PFSK-1 (cell line): ENCODE measurements at regions not wholly inside any gene's neighbourhood (a gene's known extent, or its start where the extent isn't known, plus 50 kb on each side); places are given as distances from the start of the nearest gene placed in this dataset.

ENCODE experiments used
- FOXP2 ChIP-seq: optimal IDR thresholded peaks from 2 replicates; pipeline ENCODE3; 2011; ENCODE audit warnings: borderline replicate concordance, control low read depth, inconsistent platforms; ENCODE audit not compliant: insufficient read depth; ENCODE audit errors: extremely low read length, extremely low read depth
- POLR2AphosphoS5 ChIP-seq: IDR thresholded peaks from 2 replicates; pipeline ENCODE4 v1.6.1; 2012; ENCODE audit warnings: low read depth, mild to moderate bottlenecking, control low read depth, low read length, moderate library complexity
- REST ChIP-seq, 2 experiments: IDR thresholded peaks; 2 replicates each; pipeline versions ENCODE4 v1.6.1 to v1.8.0; 2011 to 2012; ENCODE audit warnings: low read depth in 2 of 2, low read length in 2 of 2, control low read depth in 1 of 2, inconsistent platforms in 1 of 2, mild to moderate bottlenecking in 1 of 2, moderate library complexity in 1 of 2; ENCODE audit not compliant: insufficient read depth in 1 of 2
- SIN3A ChIP-seq: IDR thresholded peaks from 2 replicates; pipeline ENCODE4 v1.6.1; 2012; ENCODE audit warnings: mild to moderate bottlenecking, low read length, moderate library complexity, borderline replicate concordance; ENCODE audit not compliant: insufficient read depth
- TAF1 ChIP-seq: IDR thresholded peaks from 2 replicates; pipeline ENCODE4 v1.6.1; 2012; ENCODE audit warnings: low read length, control low read depth, borderline replicate concordance; ENCODE audit not compliant: insufficient read depth

GRCh38 chr6:16953446-16953845 lies 148.4 kb upstream of the STMND1 start:
- no peak for TF ChIP-seq POLR2AphosphoS5
- no peak for TF ChIP-seq TAF1
- no peak for TF ChIP-seq REST (IDR thresholded peaks at IDR 0.05; ENCODE audit: insufficient read depth in 1 of 2, low read depth in 2 of 2, low read length in 2 of 2)
- no peak for TF ChIP-seq FOXP2
- no peak for TF ChIP-seq SIN3A

GRCh38 chr6:16950825-16951495 lies 150.9 kb upstream of the STMND1 start:
- TF ChIP-seq FOXP2, result no peak
- TF ChIP-seq TAF1, result no peak
- no peak for TF ChIP-seq SIN3A
- TF ChIP-seq POLR2AphosphoS5, result no peak
- TF ChIP-seq REST (IDR thresholded peaks at IDR 0.05; ENCODE audit: insufficient read depth in 1 of 2, low read depth in 2 of 2, low read length in 2 of 2), result no peak

DNA sequence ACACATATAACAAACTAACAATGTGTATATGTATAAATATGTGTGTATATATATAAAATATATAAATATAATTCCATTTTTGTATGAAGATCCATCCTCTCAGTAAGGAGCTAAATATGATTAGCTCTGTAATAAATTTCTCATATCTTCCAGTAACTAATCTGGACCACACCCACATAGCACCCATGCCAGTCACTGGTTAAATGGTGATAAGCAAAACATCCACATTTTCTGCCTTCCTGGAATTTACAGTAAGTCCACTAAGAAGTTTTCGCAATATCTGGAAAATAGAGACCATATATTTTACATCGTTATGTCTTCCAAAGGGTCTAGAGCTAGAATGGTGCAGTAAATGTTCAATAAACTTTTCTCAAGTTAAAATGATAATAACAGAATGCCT lies 151.5 kb upstream of the STMND1 start:
- TF ChIP-seq REST (IDR thresholded peaks at IDR 0.05; ENCODE audit: insufficient read depth in 1 of 2, low read depth in 2 of 2, low read length in 2 of 2), result no peak
- no peak for TF ChIP-seq TAF1
- TF ChIP-seq POLR2AphosphoS5, result no peak
- TF ChIP-seq FOXP2, result no peak
- no peak for TF ChIP-seq SIN3A

GRCh38 chr6:16949716-16950115 lies 152.1 kb upstream of the STMND1 start:
- TF ChIP-seq POLR2AphosphoS5, result no peak
- TF ChIP-seq SIN3A, result no peak
- no peak for TF ChIP-seq TAF1
- TF ChIP-seq REST (IDR thresholded peaks at IDR 0.05; ENCODE audit: insufficient read depth in 1 of 2, low read depth in 2 of 2, low read length in 2 of 2), result no peak
- no peak for TF ChIP-seq FOXP2

DNA sequence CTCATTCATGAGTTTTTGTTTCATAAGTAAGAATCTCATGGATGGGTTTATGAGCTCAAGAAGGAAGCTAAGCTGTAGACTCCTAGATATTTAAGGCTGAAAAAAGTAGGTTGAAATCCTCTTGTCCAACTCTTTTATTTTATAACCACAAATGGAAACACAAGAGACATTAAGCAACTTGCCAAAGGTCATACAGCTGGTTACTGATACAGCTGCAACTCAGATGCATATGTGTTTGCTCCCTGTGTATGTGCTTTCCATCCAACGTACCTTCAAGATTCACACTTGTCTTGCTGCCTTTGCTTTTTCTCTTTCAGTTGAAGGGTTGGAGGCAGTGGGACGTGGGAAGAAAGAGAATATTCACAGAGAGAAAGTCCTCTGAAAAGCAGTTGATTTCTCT lies 153.5 kb upstream of the STMND1 start:
- TF ChIP-seq POLR2AphosphoS5, result no peak
- TF ChIP-seq TAF1, result no peak
- TF ChIP-seq SIN3A, result no peak
- TF ChIP-seq REST (IDR thresholded peaks at IDR 0.05; ENCODE audit: insufficient read depth in 1 of 2, low read depth in 2 of 2, low read length in 2 of 2), result no peak
- no peak for TF ChIP-seq FOXP2
